ENCODE measurements at regions not wholly inside any gene's neighbourhood (a gene's known extent, or its start where the extent isn't known, plus 50 kb on each side); places are given as distances from the start of the nearest gene placed in this dataset.

- H3K4me1 Mint-ChIP-seq, result no peaks in the 10 kb centered on the region
- H2BK15ac ChIP-seq (ENCODE audit: low read depth, low read length), result no peak overlapping the region
- peaks cover 3% of the 10 kb centered on the region for H3K9me3 ChIP-seq (ENCODE audit: control insufficient read depth, low read depth, low read length)
- no peak overlapping the region for H3K18ac ChIP-seq (ENCODE audit: insufficient read length, low read depth, low read length)
- peaks cover 23 to 30% of the 10 kb centered on the region in 2 experiments for H3K9me3 Mint-ChIP-seq
- no peak overlapping the region for H2AFZ ChIP-seq (ENCODE audit: low read length)
- no peak overlapping the region for H2BK120ac ChIP-seq (ENCODE audit: low read depth, low read length, poor library complexity, severe bottlenecking)
- no peaks in the 10 kb centered on the region for H3K79me2 ChIP-seq (ENCODE audit: insufficient read depth, low read length)
- H3K4me3 Mint-ChIP-seq, result no peak overlapping the region
- no peak overlapping the region for H3K4me2 ChIP-seq (ENCODE audit: insufficient read depth, insufficient read length, low read length)
- no peak overlapping the region for H3K56ac ChIP-seq (ENCODE audit: insufficient read length, low read depth, low read length)
- H4K91ac ChIP-seq (ENCODE audit: insufficient read length, low read depth, low read length), result no peak overlapping the region
- WGBS (ENCODE audit: extremely low coverage, insufficient read length, low lambda C conversion rate), result no CpG with 5 or more reads among the region's 2 CpGs
- TF ChIP-seq CTCF (conservative IDR thresholded peaks at IDR 0.05), result no peak
- H2BK5ac ChIP-seq (ENCODE audit: insufficient read length, low read length), result no peak overlapping the region
- no peak overlapping the region for H2BK12ac ChIP-seq (ENCODE audit: insufficient read length, low read depth, low read length)
- H3K79me1 ChIP-seq (ENCODE audit: insufficient read depth, low read depth, low read length, poor library complexity, severe bottlenecking), result no peaks in the 10 kb centered on the region
- H3K4me1 ChIP-seq (ENCODE audit: insufficient read depth, low read length), result no peaks in the 10 kb centered on the region
- no peak overlapping the region for H3K27ac Mint-ChIP-seq
- H4K20me1 ChIP-seq (ENCODE audit: control insufficient read depth, insufficient read depth, insufficient read length), result no peaks in the 10 kb centered on the region
- H3K9ac ChIP-seq (ENCODE audit: extremely low read depth, insufficient read length, low read length), result no peak overlapping the region
- no peak overlapping the region for H3K14ac ChIP-seq (ENCODE audit: insufficient read depth, low read length)
- DNase-seq, result no peak
- peaks cover 1% of the 10 kb centered on the region for H3K23me2 ChIP-seq (ENCODE audit: insufficient read length, low read depth, low read length, poor library complexity, severe bottlenecking)
- no peak overlapping the region for H2AK5ac ChIP-seq (ENCODE audit: insufficient read length, low read length)
- no peak overlapping the region for H3T11ph ChIP-seq (ENCODE audit: low read length)
- no peak overlapping the region for H2BK20ac ChIP-seq (ENCODE audit: low read depth, low read length, poor library complexity, severe bottlenecking)
- no peak overlapping the region for H3K27ac ChIP-seq (ENCODE audit: insufficient read length, low read depth, low read length)
- H4K8ac ChIP-seq (replicated peaks; ENCODE audit: insufficient read length, low read depth, low read length), result no peak overlapping the region
- no peak overlapping the region for H3K4ac ChIP-seq (ENCODE audit: low read depth, low read length)
- H3K23ac ChIP-seq (ENCODE audit: insufficient read length, low read depth, low read length), result no peak overlapping the region
- H3K36me3 Mint-ChIP-seq (ENCODE audit: insufficient read depth in 1 of 3, low read depth in 3 of 3), result peaks cover 14 to 23% (median 16%) of the 10 kb centered on the region in 3 experiments
- H4K5ac ChIP-seq (ENCODE audit: insufficient read length, low read depth, low read length), result no peak overlapping the region
- no peaks in the 10 kb centered on the region for H3K27me3 Mint-ChIP-seq (ENCODE audit: low read depth)
- no peaks in the 10 kb centered on the region for H3K27me3 ChIP-seq (ENCODE audit: insufficient read depth, low read length)
Observed at GRCh38 chr13:58429917-58430316, 798.4 kb downstream of the PCDH17 start.
